ENCODE measurements at regions not wholly inside any gene's neighbourhood (a gene's known extent, or its start where the extent isn't known, plus 50 kb on each side); places are given as distances from the start of the nearest gene placed in this dataset.
"Not testable (repeated sequence)": the region's sequence is repeated elsewhere in the genome, so short reads cannot be mapped to it uniquely, and the experiment has no call there.

DNA sequence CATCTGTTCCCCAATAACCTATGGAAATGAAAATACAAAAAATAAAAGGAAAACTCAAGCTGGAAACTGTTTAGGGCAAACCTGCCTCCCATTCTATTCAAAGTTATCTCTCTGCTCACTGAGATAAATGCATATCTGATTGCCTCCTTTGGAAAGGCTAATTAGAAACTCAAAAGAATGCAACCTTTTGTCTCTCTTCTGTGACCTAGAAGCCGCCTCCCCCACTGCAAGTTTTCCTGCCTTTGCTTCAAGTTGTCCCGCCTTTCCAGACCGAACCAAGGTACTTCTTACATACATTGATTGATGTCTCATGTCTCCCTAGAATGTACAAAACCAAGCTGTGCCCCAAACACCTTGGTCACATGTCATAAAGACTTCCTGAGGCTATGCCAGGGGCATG, 115.9 kb upstream of the NBPF26 start:
- not testable (repeated sequence) for TF ChIP-seq POLR2A (IDR thresholded peaks at IDR 0.05)
- TF ChIP-seq, protein P1, sequence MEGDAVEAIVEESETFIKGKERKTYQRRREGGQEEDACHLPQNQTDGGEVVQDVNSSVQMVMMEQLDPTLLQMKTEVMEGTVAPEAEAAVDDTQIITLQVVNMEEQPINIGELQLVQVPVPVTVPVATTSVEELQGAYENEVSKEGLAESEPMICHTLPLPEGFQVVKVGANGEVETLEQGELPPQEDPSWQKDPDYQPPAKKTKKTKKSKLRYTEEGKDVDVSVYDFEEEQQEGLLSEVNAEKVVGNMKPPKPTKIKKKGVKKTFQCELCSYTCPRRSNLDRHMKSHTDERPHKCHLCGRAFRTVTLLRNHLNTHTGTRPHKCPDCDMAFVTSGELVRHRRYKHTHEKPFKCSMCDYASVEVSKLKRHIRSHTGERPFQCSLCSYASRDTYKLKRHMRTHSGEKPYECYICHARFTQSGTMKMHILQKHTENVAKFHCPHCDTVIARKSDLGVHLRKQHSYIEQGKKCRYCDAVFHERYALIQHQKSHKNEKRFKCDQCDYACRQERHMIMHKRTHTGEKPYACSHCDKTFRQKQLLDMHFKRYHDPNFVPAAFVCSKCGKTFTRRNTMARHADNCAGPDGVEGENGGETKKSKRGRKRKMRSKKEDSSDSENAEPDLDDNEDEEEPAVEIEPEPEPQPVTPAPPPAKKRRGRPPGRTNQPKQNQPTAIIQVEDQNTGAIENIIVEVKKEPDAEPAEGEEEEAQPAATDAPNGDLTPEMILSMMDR (IDR thresholded peaks at IDR 0.05), result not testable (repeated sequence)
